ENCODE measurements at regions not wholly inside any gene's neighbourhood (a gene's known extent, or its start where the extent isn't known, plus 50 kb on each side); places are given as distances from the start of the nearest gene placed in this dataset.

- Histone ChIP-seq H3K4me1 (ENCODE audit: control insufficient read depth, low read depth, low read length) (no peaks in the 10 kb centered on the region), H3K4me2 (ENCODE audit: low read length) (no peak overlapping the region), H3K4ac (ENCODE audit: low read depth, low read length) (no peak overlapping the region), H4K5ac (ENCODE audit: low read length) (no peak overlapping the region), H3K79me2 (ENCODE audit: control insufficient read depth, insufficient read depth, low read length) (no peaks in the 10 kb centered on the region), H3K27ac (ENCODE audit: low read depth, low read length) (no peak overlapping the region), H3K23ac (ENCODE audit: low read length) (no peak overlapping the region), H4K8ac (ENCODE audit: low read depth, low read length) (no peak overlapping the region), H3K4me3 (ENCODE audit: low read length) (no peak overlapping the region), H3K79me1 (ENCODE audit: low read length) (no peaks in the 10 kb centered on the region), H3K9ac (ENCODE audit: low read length) (no peak overlapping the region), H3K18ac (ENCODE audit: low read length) (no peak overlapping the region), H3K27me3 (ENCODE audit: insufficient read depth, low read length, poor library complexity) (no peaks in the 10 kb centered on the region), H2AK5ac (ENCODE audit: low read length) (no peak overlapping the region), H3K36me3 (ENCODE audit: control insufficient read depth, insufficient read depth, low read length) (no peaks in the 10 kb centered on the region), H2BK5ac (ENCODE audit: low read length) (no peak overlapping the region), H2BK15ac (replicated peaks; ENCODE audit: low read depth) (no peak overlapping the region), H3K56ac (ENCODE audit: low read length) (no peak overlapping the region), H2BK120ac (ENCODE audit: low read depth, low read length) (no peak overlapping the region)
- DNase-seq: no peak
These were observed 124.3 kb upstream of the TOP3B start for GRCh38 chr22:22106855-22107254.

DNA sequence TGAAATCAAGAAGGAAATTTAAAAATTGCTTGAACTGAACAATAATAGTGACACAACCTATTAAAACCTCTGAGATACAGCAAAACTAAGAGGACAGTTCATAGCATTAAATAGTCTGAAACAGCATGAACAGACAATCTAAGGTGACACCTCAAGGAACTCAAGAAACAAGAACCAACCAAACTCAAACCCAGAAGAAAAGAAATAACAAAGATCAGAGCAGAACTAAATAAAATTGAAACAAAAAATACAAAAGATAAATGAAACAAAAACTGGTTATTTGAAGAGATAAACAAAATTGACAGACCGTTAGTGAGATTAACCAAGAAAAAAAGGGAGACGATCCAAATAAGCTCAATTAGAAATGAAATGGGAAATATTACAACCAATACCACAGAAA is 122.8 kb upstream of the TOP3B start:
- Histone ChIP-seq H3K79me2 (ENCODE audit: control insufficient read depth, insufficient read depth, low read length) (no peaks in the 10 kb centered on the region), H3K56ac (ENCODE audit: low read length) (no peak overlapping the region), H3K18ac (ENCODE audit: low read length) (no peak overlapping the region), H2BK120ac (ENCODE audit: low read depth, low read length) (no peak overlapping the region), H3K27me3 (ENCODE audit: insufficient read depth, low read length, poor library complexity) (no peaks in the 10 kb centered on the region), H4K5ac (ENCODE audit: low read length) (no peak overlapping the region), H4K8ac (ENCODE audit: low read depth, low read length) (no peak overlapping the region), H3K23ac (ENCODE audit: low read length) (no peak overlapping the region), H2BK15ac (replicated peaks; ENCODE audit: low read depth) (no peak overlapping the region), H3K36me3 (ENCODE audit: control insufficient read depth, insufficient read depth, low read length) (no peaks in the 10 kb centered on the region), H3K4me2 (ENCODE audit: low read length) (no peak overlapping the region), H2BK5ac (ENCODE audit: low read length) (no peak overlapping the region), H3K27ac (ENCODE audit: low read depth, low read length) (no peak overlapping the region), H3K9ac (ENCODE audit: low read length) (no peak overlapping the region), H3K4me3 (ENCODE audit: low read length) (no peak overlapping the region), H2AK5ac (ENCODE audit: low read length) (no peak overlapping the region), H3K4ac (ENCODE audit: low read depth, low read length) (no peak overlapping the region), H3K79me1 (ENCODE audit: low read length) (no peaks in the 10 kb centered on the region), H3K4me1 (ENCODE audit: control insufficient read depth, low read depth, low read length) (no peaks in the 10 kb centered on the region)
- no peak for DNase-seq
- no CpG with 5 or more reads among the region's 2 CpGs for WGBS (ENCODE audit: extremely low coverage, insufficient coverage, low lambda C conversion rate)

- H3K23ac ChIP-seq (ENCODE audit: low read length): no peak overlapping the region
- H3K18ac ChIP-seq (ENCODE audit: low read length): no peak overlapping the region
- H3K4ac ChIP-seq (ENCODE audit: low read depth, low read length): no peak overlapping the region
- H3K9ac ChIP-seq (ENCODE audit: low read length): no peak overlapping the region
- H2BK15ac ChIP-seq (replicated peaks; ENCODE audit: low read depth): no peak overlapping the region
- no peak overlapping the region for H2AK5ac ChIP-seq (ENCODE audit: low read length)
- H3K36me3 ChIP-seq (ENCODE audit: control insufficient read depth, insufficient read depth, low read length): no peaks in the 10 kb centered on the region
- WGBS (ENCODE audit: extremely low coverage, insufficient coverage, low lambda C conversion rate): no CpG with 5 or more reads among the region's 8 CpGs
- H3K56ac ChIP-seq (ENCODE audit: low read length): no peak overlapping the region
- no peak overlapping the region for H2BK120ac ChIP-seq (ENCODE audit: low read depth, low read length)
- H3K4me1 ChIP-seq (ENCODE audit: control insufficient read depth, low read depth, low read length): no peaks in the 10 kb centered on the region
- H3K27me3 ChIP-seq (ENCODE audit: insufficient read depth, low read length, poor library complexity): no peaks in the 10 kb centered on the region
- peak; percentile 58 for DNase-seq
- H3K27ac ChIP-seq (ENCODE audit: low read depth, low read length): no peak overlapping the region
- no peak overlapping the region for H4K8ac ChIP-seq (ENCODE audit: low read depth, low read length)
- no peaks in the 10 kb centered on the region for H3K79me2 ChIP-seq (ENCODE audit: control insufficient read depth, insufficient read depth, low read length)
- H4K5ac ChIP-seq (ENCODE audit: low read length): no peak overlapping the region
- no peaks in the 10 kb centered on the region for H3K79me1 ChIP-seq (ENCODE audit: low read length)
- H2BK5ac ChIP-seq (ENCODE audit: low read length): no peak overlapping the region
- H3K4me2 ChIP-seq (ENCODE audit: low read length): no peak overlapping the region
- no peak overlapping the region for H3K4me3 ChIP-seq (ENCODE audit: low read length)
These were observed 120.7 kb upstream of the TOP3B start for GRCh38 chr22:22103078-22103875.

DNA sequence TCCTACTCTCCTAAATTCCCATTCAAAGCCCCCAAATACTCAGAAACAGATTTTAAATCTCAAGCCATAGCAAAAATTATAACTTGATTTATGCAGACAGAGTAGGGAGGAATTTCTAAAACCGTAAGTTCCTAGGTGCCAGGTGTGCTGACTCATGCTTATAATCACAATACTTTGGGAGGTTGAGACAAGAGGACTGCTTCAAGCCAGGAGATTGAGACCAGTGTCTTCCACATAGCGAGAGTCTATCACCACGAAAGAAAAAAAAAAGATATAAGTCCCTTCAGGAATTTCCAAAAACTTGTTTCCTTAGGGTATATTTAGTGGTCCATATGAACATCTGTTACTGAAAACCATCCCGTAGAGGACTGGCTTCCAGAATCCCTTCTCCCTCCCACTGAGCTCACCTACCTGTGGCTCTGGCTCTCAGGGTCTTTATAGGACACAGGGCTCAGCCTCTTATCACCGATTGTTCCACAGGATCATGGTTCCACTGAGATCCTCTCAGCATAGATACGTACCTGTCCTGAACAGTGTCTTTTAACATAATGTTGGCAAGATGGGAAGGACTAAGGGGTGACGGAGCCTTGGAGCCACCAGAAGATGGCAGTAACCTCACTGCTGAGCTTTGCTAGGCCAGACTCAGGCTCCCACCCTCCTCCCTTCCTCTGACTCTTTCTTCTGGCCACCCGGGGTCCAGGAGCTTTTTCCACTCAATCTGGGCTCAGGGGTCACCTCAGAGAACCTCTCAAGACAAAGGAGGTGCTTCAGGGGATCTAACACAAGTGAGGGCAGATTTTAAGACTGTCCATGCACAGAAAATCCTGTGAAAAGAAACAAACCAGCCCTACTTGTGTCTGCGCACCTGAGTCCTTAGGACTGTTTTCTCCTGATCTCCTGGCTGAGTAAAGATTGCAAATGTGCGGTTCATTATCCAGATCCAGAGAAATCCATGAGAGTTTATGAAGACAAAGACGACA is 117.5 kb upstream of the TOP3B start:
- Histone ChIP-seq H3K9ac (ENCODE audit: low read length) (no peak overlapping the region), H3K79me1 (ENCODE audit: low read length) (no peaks in the 10 kb centered on the region), H3K4ac (ENCODE audit: low read depth, low read length) (no peak overlapping the region), H2BK120ac (ENCODE audit: low read depth, low read length) (no peak overlapping the region), H3K27me3 (ENCODE audit: insufficient read depth, low read length, poor library complexity) (peaks cover 1% of the 10 kb centered on the region), H2AK5ac (ENCODE audit: low read length) (no peak overlapping the region), H3K27ac (ENCODE audit: low read depth, low read length) (no peak overlapping the region), H3K4me2 (ENCODE audit: low read length) (no peak overlapping the region), H3K36me3 (ENCODE audit: control insufficient read depth, insufficient read depth, low read length) (no peaks in the 10 kb centered on the region), H3K79me2 (ENCODE audit: control insufficient read depth, insufficient read depth, low read length) (no peaks in the 10 kb centered on the region), H3K23ac (ENCODE audit: low read length) (no peak overlapping the region), H4K5ac (ENCODE audit: low read length) (no peak overlapping the region), H3K4me1 (ENCODE audit: control insufficient read depth, low read depth, low read length) (no peaks in the 10 kb centered on the region), H3K4me3 (ENCODE audit: low read length) (no peak overlapping the region), H3K56ac (ENCODE audit: low read length) (no peak overlapping the region), H4K8ac (ENCODE audit: low read depth, low read length) (no peak overlapping the region), H3K18ac (ENCODE audit: low read length) (no peak overlapping the region), H2BK15ac (replicated peaks; ENCODE audit: low read depth) (no peak overlapping the region), H2BK5ac (ENCODE audit: low read length) (no peak overlapping the region)
- DNase-seq: peak; percentile 51
- no CpG with 5 or more reads among the region's 11 CpGs for WGBS (ENCODE audit: extremely low coverage, insufficient coverage, low lambda C conversion rate)

DNA sequence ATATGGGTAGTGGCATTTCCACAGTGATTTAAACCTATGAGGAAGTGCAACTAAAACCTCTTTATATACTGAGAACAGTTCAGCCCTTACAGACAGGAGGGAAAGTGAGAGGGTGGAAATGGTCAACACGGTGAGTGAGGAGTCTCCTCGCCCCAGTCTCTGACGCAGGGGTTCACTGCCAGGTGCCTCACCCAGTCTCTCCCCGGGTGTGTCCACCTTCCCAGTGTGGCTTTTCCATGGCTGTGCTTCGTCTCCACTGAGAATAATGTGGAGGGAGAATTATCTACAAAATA is 116.6 kb upstream of the TOP3B start:
- no peak overlapping the region for H3K4me2 ChIP-seq (ENCODE audit: low read length)
- H3K4ac ChIP-seq (ENCODE audit: low read depth, low read length): no peak overlapping the region
- H3K36me3 ChIP-seq (ENCODE audit: control insufficient read depth, insufficient read depth, low read length): no peaks in the 10 kb centered on the region
- no peak overlapping the region for H2BK120ac ChIP-seq (ENCODE audit: low read depth, low read length)
- no peaks in the 10 kb centered on the region for H3K79me1 ChIP-seq (ENCODE audit: low read length)
- H3K4me3 ChIP-seq (ENCODE audit: low read length): no peak overlapping the region
- no peak overlapping the region for H4K5ac ChIP-seq (ENCODE audit: low read length)
- no CpG with 5 or more reads among the region's 5 CpGs for WGBS (ENCODE audit: extremely low coverage, insufficient coverage, low lambda C conversion rate)
- H3K79me2 ChIP-seq (ENCODE audit: control insufficient read depth, insufficient read depth, low read length): no peaks in the 10 kb centered on the region
- H3K18ac ChIP-seq (ENCODE audit: low read length): no peak overlapping the region
- H2AK5ac ChIP-seq (ENCODE audit: low read length): no peak overlapping the region
- H2BK15ac ChIP-seq (replicated peaks; ENCODE audit: low read depth): no peak overlapping the region
- H3K9ac ChIP-seq (ENCODE audit: low read length): no peak overlapping the region
- no peaks in the 10 kb centered on the region for H3K4me1 ChIP-seq (ENCODE audit: control insufficient read depth, low read depth, low read length)
- DNase-seq: no peak
- H4K8ac ChIP-seq (ENCODE audit: low read depth, low read length): no peak overlapping the region
- no peak overlapping the region for H3K56ac ChIP-seq (ENCODE audit: low read length)
- no peak overlapping the region for H2BK5ac ChIP-seq (ENCODE audit: low read length)
- H3K27me3 ChIP-seq (ENCODE audit: insufficient read depth, low read length, poor library complexity): peaks cover 7% of the 10 kb centered on the region
- no peak overlapping the region for H3K23ac ChIP-seq (ENCODE audit: low read length)
- no peak overlapping the region for H3K27ac ChIP-seq (ENCODE audit: low read depth, low read length)
